ENCODE measurements at regions not wholly inside any gene's neighbourhood (a gene's known extent, or its start where the extent isn't known, plus 50 kb on each side); places are given as distances from the start of the nearest gene placed in this dataset.

- no peak for DNase-seq (ENCODE audit: low read depth in 2 of 3, low spot score in 2 of 3)
These were observed 64.6 kb downstream of the LINC01488 start for GRCh38 chr11:69545976-69546617.

DNA sequence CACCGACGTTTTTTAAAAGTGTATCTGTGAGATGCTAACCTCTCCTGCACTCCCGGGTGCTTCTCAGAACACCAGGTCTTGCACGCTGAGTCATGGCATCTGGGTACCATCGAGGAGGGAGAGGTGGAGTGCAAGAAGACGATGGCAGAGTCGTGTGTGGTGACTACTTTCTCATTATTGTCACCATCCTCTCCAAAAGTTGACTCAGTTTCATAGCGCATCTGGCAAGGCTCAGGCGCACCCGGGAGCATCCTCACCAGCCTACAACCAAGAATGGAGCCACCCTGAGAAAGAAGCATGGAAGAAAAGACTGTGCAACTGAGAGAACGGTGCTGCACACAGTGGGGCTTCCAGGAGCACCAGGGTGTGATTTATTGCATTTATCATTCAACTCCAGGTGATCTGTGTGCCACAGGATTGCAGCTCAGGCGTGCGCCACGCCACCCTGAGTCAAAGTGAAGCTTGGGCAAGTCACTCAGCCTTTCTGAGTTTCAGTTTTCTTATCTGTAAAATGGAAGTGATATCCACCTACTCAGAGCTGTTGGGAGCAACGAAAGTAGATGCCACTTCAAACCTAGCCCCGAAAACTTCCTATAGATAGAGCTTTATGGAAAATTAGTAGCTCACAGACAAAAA, 65.4 kb downstream of the LINC01488 start:
- peak; percentile 12 to 17 (median 16) for DNase-seq (ENCODE audit: low read depth in 2 of 3, low spot score in 2 of 3)

- DNase-seq (ENCODE audit: low read depth in 2 of 3, low spot score in 2 of 3), result no peak
These were observed 69.4 kb downstream of the LINC01488 start for GRCh38 chr11:69550846-69551245.

DNA sequence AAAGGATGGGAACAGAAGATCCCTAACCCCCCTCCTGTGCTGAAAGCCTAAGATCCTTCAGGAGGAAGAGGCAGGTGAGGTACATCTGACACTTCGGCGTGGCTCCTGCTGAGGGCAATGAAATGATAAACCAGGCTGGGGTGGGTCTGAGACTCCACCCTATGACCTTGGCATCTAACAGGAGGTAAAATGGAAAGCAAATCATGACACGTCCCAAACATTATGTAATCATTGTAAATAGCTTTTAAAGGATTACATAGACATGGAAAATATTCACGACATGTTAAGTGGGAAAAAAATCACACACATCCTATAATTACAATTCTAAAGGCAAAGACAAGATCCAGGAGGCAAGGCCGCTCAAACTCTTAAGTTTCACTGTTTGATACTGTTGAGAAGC, 70.5 kb downstream of the LINC01488 start:
- no peak for DNase-seq (ENCODE audit: low read depth in 2 of 3, low spot score in 2 of 3)

GRCh38 chr11:69552951-69553350, 71.5 kb downstream of the LINC01488 start:
- DNase-seq (ENCODE audit: low read depth in 2 of 3, low spot score in 2 of 3), result no peak

DNA sequence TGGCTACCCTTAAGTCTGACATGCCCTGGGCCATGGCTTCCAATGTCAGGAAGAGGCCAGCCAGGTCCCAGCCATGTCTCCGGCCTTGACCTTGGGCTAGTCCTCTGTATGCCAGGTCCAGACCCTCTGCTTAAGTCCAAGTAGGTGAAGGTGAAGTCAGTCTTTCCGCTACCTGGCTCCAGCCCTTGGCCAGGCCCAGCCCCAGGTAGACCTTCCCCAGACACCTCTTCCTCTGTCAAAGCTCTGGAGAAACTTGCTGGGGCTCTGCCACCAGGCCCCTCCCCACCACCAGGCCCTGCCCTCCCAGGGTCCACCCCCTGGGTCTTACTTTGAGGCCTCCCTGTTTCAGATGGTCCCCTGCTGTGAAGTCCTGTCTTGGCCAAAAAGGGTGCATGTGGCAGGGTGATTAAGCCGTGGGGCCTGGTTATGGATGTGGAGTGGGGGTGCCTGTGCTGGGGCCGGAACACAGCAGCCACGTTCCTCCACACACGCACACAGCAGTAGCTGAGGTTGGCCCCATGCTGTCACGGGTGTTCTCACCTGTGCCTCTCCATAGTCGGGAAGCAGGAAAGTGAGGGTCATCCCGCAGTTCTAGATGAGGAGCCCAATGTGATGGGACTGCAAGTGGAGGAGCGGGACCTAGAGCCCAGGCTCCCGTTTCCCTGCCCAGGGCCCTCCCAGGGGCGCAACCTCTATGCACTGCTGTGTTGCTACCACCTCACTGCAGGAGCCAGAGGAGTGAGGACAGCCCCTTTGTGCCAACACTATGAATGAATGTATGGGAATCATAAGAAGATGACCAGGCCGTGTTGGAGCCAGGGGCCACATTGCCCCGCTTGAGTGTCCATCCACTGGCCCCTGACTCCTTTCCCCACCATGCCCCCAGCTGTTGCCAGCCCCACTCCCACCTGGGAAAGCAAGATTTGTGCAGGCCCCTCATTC, 72.2 kb downstream of the LINC01488 start:
- DNase-seq (ENCODE audit: low read depth in 2 of 3, low spot score in 2 of 3), result no peak

GRCh38 chr11:69554849-69555248, 73.4 kb downstream of the LINC01488 start:
- DNase-seq (ENCODE audit: low read depth in 2 of 3, low spot score in 2 of 3), result no peak

DNA sequence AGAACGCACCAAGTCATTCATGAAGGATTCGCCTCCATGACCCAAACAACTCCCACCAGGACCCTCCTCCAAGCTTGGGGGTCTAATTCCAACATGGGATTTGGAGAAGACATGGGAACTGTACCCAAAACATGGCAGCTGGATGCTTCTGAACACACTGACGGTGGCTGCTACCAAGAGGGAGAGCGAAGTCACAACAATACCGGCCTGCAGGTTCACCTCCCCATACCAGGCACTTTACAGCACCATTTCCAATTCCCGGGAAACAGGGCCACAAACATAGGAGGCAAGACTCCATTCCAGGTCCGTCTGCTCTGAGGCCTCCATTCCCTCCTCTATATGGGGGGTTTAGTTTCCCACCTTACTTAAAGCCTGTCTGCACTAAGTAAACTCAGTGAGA, 75.8 kb downstream of the LINC01488 start:
- DNase-seq (ENCODE audit: low read depth in 2 of 3, low spot score in 2 of 3), result no peak

DNA sequence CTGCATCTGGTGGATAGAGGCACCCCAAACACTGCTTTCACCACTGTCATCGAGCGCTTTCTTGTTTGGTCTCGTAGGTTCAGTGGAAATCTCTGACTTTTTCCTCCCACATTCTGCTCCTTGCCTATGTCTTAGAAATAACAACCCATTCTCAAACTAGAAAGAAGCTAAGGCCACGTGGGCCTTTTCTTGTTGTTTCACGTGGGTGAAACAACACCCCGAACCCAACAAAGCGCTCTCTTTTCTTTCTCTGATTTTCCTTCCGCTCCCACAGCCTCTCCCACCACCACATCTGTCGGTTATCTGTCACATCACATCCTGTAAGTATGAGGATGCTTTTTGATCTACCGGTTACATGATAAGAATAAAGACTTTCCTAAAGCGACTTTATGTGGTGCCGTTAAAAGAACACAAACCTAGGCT, 77.1 kb downstream of the LINC01488 start:
- DNase-seq (ENCODE audit: low read depth in 2 of 3, low spot score in 2 of 3), result no peak

GRCh38 chr11:69559181-69559580, 77.7 kb downstream of the LINC01488 start:
- no peak for DNase-seq (ENCODE audit: low read depth in 2 of 3, low spot score in 2 of 3)

DNA sequence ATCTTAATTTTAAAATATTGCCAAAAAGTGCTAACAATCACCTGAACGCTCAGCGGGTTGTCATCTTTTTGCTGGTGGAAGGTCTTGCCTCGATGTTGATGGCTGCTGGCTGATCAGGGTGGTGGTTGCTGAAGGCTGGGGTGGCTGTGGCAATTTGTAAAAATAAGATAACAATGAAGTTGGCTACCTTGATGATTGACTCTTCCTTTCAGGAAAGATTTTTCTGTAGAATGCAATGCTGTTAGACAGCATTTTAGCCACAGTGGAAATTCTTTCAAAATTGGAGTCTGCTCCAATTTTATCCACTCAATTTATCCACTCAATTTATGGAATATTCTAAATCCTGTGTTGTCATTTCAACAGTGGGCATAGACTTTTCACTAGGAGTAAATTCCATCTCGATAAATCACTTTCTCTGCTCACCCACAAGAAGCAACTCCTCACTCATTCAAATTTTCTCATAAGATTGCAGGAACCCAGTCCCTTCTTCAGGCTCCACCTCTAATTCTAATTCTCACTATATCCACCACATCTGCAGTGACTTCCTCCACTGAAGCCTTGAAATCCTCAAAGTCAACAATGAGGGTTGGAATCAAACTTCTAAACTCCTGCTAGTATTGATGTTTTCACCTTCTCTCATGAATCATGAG, 78.8 kb downstream of the LINC01488 start:
- no peak for DNase-seq (ENCODE audit: low read depth in 2 of 3, low spot score in 2 of 3)

DNA sequence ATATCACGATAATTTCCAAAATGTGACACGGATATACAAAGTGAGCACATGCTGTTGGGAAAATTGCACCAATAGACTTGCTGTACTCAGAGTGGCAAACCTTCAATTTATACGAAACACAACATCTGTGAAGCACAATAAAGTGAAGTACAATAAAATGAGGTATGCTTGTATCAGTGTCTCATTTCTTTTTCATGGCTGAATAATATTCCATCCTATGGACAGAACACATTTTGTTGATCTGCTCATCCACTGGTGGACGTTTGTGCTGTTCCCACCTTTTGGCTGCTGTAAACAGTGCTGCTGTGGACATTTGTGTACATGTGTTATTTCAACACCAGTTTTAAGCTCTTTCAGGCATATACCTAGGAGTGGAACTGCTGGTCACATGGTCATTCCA, 78.7 kb upstream of the CCND1 start:
- DNase-seq (ENCODE audit: low read depth in 2 of 3, low spot score in 2 of 3), result no peak

DNA sequence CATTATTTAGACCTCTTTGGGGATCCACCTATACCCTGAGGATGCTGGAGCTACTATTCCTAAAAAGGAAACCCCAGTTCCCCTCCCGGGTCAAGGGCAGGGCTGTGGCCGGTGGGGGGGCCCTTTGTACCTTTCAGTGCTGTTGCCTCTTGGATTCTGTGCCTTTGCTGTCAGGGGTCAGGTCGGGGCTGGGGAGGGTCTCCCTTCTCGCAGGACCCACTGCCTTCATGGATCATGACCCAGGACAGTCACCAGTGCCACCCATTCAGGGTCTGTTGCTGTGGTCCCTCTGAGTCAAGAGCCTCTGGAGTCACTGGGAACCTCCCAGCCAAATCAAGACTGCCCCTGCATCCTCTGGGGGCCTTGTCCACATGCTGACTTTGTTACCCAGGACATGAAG, 78.1 kb upstream of the CCND1 start:
- DNase-seq (ENCODE audit: low read depth in 2 of 3, low spot score in 2 of 3), result no peak

DNA sequence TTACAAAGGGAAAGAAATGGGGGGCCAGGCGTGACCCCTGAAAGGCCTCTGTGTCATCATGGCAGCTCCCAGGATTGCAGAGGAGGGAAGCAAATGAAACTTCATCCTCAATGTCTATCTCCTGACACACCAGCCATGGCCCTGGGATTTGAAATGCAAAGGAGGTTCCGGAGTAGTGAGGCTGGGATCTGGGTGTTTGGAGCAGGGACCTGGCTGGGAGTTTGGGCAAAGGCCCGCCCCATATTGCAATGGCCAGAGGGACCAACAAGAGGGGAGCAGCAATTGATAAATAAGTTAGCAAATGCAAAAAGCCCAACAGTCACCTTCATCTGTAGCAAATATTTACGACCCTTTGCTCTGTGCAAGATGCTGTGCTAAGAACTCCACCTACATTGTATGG, 77.7 kb upstream of the CCND1 start:
- DNase-seq (ENCODE audit: low read depth in 2 of 3, low spot score in 2 of 3), result no peak

GRCh38 chr11:69563946-69564775, 76.8 kb upstream of the CCND1 start:
- DNase-seq (ENCODE audit: low read depth in 2 of 3, low spot score in 2 of 3), result no peak

DNA sequence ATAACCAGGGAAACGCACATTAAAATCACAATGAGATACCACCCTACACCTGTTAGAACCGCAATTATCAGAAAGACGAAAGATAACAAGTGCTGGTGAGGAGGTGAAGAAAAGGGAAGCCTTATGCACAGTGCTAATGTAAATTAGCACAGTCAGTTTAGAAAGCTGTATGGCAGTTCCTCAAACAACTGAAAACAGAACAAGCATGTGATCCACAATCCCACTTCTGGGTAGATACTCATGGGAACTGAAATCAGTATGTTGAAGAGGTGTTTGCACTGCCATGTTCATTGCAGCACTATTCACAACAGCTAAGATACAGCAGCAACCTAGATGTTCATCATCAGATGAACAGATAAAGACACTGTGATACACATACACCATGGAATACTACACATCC, 75.0 kb upstream of the CCND1 start:
- no peak for DNase-seq (ENCODE audit: low read depth in 2 of 3, low spot score in 2 of 3)

DNA sequence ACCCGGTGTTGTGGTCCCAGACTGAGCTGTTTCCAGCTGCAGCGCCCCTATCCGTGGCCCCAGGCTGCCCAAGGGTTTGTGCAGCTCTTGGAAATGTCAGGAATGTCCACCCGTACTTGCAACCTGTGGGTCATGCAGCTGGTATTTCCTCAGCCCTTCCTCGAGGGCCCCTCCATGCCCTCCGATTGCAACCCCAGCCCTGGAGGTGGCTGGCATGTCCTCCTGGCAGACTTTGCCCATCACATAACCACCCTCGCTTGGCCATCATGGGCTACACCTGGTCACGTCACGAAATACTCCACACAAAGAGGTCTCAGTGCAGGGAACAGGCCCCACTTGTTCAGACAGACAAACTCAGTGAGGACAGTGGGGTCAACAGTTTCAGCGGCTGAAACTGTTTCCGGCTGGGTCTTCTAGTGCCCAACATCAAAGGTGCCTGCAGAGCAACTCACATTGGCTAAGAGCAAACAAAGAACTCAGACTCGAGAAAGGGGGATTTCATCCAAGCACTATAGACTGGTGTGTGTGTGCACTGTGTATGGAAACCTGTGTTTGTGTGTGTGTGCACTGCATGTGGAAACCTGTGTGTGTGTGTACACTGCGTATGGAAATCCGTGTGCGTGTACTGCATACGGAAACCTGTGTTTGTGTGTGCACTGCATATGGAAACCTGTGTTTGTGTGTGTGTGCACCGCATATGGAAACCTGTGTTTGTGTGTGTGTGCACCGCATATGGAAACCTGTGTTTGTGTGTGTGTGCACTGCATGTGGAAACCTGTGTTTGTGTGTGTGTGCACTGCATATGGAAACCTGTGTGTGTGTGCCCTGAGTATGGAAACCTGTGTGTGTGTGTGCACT, 72.8 kb upstream of the CCND1 start:
- DNase-seq (ENCODE audit: low read depth in 2 of 3, low spot score in 2 of 3), result no peak

DNA sequence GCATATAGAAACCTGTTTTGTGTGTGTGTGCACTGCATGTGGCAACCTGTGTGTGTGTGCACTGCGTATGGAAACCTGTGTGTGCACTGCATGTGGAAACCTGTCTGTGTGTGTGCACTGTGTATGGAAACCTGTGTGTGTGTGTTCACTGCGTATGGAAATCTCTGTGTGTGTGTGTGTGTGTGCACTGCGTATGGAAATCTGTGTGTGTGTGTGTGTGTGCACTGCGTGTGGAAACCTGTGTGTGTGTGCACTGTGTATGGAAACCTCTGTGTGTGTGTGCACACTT, 72.2 kb upstream of the CCND1 start:
- no peak for DNase-seq (ENCODE audit: low read depth in 2 of 3, low spot score in 2 of 3)

DNA sequence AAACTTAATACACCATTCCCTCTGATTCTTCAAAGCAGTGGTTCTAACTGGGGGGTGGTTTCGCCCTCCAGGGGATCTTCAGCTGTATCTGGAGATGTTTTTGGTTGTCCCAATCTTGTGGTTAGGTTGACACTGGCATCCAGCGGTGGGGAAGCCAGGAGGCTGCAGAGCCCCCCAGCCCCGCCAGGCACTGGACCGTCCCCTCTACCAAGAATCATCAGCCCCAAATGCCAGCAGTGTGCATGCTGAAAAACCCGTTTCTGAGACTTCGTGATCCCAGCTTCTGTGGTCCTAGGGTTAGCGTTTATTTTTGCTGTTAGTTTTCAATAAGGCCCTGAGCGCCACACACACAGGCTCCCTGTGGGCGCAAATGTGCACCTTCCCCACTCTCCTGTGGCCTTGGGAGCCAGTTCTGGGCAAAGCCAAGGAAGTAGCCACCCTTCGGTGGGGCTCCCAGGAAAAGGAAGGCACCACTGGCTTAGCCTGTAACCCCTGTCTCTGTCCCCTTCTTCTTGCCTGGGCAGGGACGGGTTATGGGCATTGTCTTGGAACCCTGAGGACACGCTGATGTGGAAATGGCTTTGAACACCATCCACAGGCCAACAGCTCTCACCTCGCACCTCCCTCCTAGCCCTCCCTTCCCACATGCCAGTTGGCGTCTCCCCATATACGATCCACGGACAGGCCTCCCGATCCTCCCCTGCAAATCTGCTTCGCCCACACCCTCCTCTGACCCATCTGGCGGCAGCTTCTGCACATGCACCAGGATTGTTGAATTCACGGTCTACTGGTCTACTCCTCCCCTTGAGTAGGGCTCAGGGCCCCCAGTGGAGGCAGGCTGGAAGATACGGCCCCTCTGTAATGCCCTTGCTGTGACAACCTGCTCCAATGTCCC, 71.4 kb upstream of the CCND1 start:
- no peak for DNase-seq (ENCODE audit: low read depth in 2 of 3, low spot score in 2 of 3)
